ENCODE measurements at regions not wholly inside any gene's neighbourhood (a gene's known extent, or its start where the extent isn't known, plus 50 kb on each side); places are given as distances from the start of the nearest gene placed in this dataset.

DNA sequence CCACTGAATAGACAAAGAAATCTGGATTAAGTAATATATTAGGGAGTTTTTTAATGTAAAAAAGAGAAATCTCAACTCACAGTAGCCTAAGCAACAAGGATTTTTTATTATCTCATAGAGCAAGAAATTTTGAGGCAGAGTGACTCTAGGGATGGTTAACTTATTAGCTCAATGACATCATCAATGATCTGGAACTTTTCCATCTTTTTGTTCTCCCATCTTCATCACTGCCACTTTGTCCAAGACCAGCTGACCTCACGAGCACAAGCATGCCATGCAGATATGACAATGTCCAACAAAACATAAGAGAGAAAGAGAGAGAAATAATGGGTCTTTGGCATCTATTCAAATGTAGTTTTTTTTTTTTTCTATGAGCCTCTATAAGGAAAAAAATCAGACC is 211.8 kb upstream of the RND3 start:
- Histone ChIP-seq H3K9ac (no peak overlapping the region), H2AFZ (no peak overlapping the region), H3K9me3 (ENCODE audit: low read depth) (no peaks in the 10 kb centered on the region), H3K79me2 (ENCODE audit: insufficient read depth) (no peaks in the 10 kb centered on the region), H3K4me1 (ENCODE audit: insufficient read depth) (peaks cover 21% of the 10 kb centered on the region), H4K20me1 (ENCODE audit: insufficient read depth) (no peaks in the 10 kb centered on the region), H3K27ac (no peak overlapping the region), H3K27me3 (replicated peaks; ENCODE audit: insufficient read depth) (no peaks in the 10 kb centered on the region), H3F3A (ENCODE audit: insufficient read depth) (0 out of 2 replicates have a peak, but pooled peaks cover 11% of the 10 kb centered on the region), H3K4me3 (no peak overlapping the region), H3K9me2 (ENCODE audit: insufficient read depth) (no peaks in the 10 kb centered on the region), H3K36me3 (ENCODE audit: low read depth) (no peaks in the 10 kb centered on the region), H3K4me2 (ENCODE audit: unreplicated experiment) (no peak overlapping the region)
- in situ Hi-C loops (cut with MboI) = no loop called here
- DNase-seq = no peak
- WGBS, 2 experiments (ENCODE audit: low coverage in 1 of 2, low lambda C conversion rate in 2 of 2, missing lambda C conversion rate in 2 of 2) = 54 to 57% methylated on average over 1 of the region's 1 CpG
- TF ChIP-seq EZH2 (IDR thresholded peaks at IDR 0.05; ENCODE audit: insufficient read depth, poor library complexity, severe bottlenecking) = no peak
- no peak for TF ChIP-seq EZH2phosphoT487 (IDR thresholded peaks at IDR 0.05; ENCODE audit: insufficient read depth, low read depth)

DNA sequence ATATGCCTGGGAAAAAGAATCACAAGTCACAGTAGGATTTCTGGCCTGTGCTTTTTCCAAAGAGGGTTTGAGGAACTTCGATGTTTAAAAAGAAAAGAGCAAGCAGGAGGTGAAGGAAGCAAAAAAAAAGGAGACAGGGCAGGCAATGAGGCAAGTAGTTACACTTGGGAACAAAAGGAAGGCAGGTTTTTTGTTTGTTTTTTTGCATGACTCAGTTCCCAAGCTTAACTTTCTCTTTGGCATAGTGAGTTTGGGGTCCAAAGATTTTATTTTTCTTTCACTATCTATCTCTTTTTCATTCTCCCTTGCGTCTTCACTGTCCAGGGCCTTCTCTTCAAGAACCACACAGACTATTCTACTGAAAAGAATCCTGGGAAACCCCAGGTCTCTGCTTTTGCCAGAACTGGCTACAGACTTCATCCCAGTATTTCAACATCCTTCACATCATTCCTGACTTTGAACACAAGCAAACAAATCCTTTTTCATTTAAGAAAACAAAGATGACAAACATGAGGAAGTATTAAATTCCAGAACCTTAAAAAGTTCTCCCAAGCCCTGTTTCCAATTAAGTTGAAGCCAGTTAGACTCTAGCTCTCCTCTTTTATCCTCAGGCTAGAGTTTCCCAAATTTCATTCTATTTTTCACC is 210.7 kb upstream of the RND3 start:
- 26 to 42% methylated on average over 2 of the region's 2 CpGs for WGBS, 2 experiments (ENCODE audit: low coverage in 1 of 2, low lambda C conversion rate in 2 of 2, missing lambda C conversion rate in 2 of 2)
- Histone ChIP-seq H3K36me3 (ENCODE audit: low read depth) (no peaks in the 10 kb centered on the region), H3K4me3 (no peak overlapping the region), H3K27me3 (replicated peaks; ENCODE audit: insufficient read depth) (no peaks in the 10 kb centered on the region), H3F3A (ENCODE audit: insufficient read depth) (0 out of 2 replicates have a peak, but pooled peaks cover 11% of the 10 kb centered on the region), H3K4me2 (ENCODE audit: unreplicated experiment) (peak overlapping the region; percentile 39), H3K4me1 (ENCODE audit: insufficient read depth) (peaks cover 21% of the 10 kb centered on the region), H3K9me2 (ENCODE audit: insufficient read depth) (no peaks in the 10 kb centered on the region), H4K20me1 (ENCODE audit: insufficient read depth) (no peaks in the 10 kb centered on the region), H3K79me2 (ENCODE audit: insufficient read depth) (no peaks in the 10 kb centered on the region), H2AFZ (peak overlapping the region; percentile 48), H3K9ac (peak overlapping the region; percentile 9; the same call in 1 of the 2 replicates), H3K9me3 (ENCODE audit: low read depth) (no peaks in the 10 kb centered on the region), H3K27ac (peak overlapping the region; percentile 44)
- peak; percentile 46 for DNase-seq
- TF ChIP-seq EZH2 (IDR thresholded peaks at IDR 0.05; ENCODE audit: insufficient read depth, poor library complexity, severe bottlenecking) (no peak), EZH2phosphoT487 (IDR thresholded peaks at IDR 0.05; ENCODE audit: insufficient read depth, low read depth) (no peak)
- in situ Hi-C loops (cut with MboI) = no loop called here

DNA sequence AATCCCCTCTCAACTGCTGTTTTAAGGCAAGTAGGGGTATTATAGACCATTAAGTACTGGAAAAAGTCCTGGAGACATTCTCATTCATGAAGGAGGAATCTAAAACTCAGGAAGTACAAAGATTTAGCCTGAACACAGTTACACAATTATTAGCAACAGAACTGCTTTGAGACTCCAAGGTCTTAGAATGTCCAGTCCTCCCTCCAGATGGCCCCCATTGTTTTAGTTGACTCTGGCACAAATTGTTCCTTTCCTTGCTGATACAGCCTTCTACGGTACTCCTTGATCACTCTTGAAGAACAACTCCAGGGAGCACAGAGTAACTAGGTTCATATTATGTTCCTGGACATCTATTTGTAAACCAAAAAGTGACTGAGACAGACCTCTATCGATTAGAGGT is 210.1 kb upstream of the RND3 start:
- H3K27me3 ChIP-seq (replicated peaks; ENCODE audit: insufficient read depth) = no peaks in the 10 kb centered on the region
- H2AFZ ChIP-seq = peak overlapping the region; percentile 48
- peak overlapping the region; percentile 9; the same call in 1 of the 2 replicates for H3K9ac ChIP-seq
- DNase-seq = peak; percentile 13
- no peaks in the 10 kb centered on the region for H3K9me3 ChIP-seq (ENCODE audit: low read depth)
- H3K9me2 ChIP-seq (ENCODE audit: insufficient read depth) = no peaks in the 10 kb centered on the region
- H3K4me3 ChIP-seq = no peak overlapping the region
- no peaks in the 10 kb centered on the region for H3K36me3 ChIP-seq (ENCODE audit: low read depth)
- WGBS, 2 experiments (ENCODE audit: low coverage in 1 of 2, low lambda C conversion rate in 2 of 2, missing lambda C conversion rate in 2 of 2) = 11 to 20% methylated on average over 2 of the region's 2 CpGs
- in situ Hi-C loops (cut with MboI) = no loop called here
- no peaks in the 10 kb centered on the region for H3K79me2 ChIP-seq (ENCODE audit: insufficient read depth)
- H3K4me1 ChIP-seq (ENCODE audit: insufficient read depth) = peaks cover 21% of the 10 kb centered on the region
- H3K4me2 ChIP-seq (ENCODE audit: unreplicated experiment) = peak overlapping the region; percentile 39
- TF ChIP-seq EZH2phosphoT487 (IDR thresholded peaks at IDR 0.05; ENCODE audit: insufficient read depth, low read depth) = no peak
- TF ChIP-seq EZH2 (IDR thresholded peaks at IDR 0.05; ENCODE audit: insufficient read depth, poor library complexity, severe bottlenecking) = no peak
- peak overlapping the region; percentile 44 for H3K27ac ChIP-seq
- H3F3A ChIP-seq (ENCODE audit: insufficient read depth) = 0 out of 2 replicates have a peak, but pooled peaks cover 11% of the 10 kb centered on the region
- H4K20me1 ChIP-seq (ENCODE audit: insufficient read depth) = no peaks in the 10 kb centered on the region

DNA sequence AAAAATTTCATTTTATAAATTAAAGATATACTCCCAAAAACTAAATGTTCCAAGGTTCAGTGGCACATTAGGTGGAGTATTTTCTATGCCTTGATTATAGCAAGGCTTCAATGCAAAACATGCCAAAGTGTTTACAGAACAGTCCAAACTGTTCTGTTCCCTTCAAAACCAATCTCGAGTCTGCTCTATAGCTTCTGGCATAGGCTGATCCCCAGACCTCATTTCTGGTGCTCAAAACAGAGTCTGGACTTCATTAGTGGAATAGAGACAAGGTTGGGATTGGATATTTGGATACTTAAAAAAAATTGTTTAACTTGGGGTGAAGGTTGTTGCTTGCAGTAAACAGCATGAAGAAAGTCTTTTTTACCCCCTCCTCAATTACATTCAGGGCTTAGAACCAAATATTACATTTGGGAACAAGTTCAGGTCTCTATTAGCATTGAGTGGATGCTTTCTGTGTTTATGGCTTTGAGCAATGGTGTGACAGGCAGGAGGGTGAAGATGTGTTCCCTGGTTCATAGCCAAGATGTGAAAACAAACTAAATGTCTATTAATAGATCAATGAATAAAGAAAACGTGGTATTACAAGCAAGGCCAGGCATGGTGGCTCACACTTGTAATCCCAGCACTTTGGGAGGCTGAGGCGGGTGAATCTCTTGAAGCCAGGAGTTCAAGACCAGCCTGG is 208.1 kb upstream of the RND3 start:
- 45 to 46% methylated on average over 3 of the region's 3 CpGs for WGBS, 2 experiments (ENCODE audit: low coverage in 1 of 2, low lambda C conversion rate in 2 of 2, missing lambda C conversion rate in 2 of 2)
- no peaks in the 10 kb centered on the region for H3K36me3 ChIP-seq (ENCODE audit: low read depth)
- H3K27me3 ChIP-seq (replicated peaks; ENCODE audit: insufficient read depth) = no peaks in the 10 kb centered on the region
- H3K4me3 ChIP-seq = no peak overlapping the region
- peaks cover 21% of the 10 kb centered on the region for H3K4me1 ChIP-seq (ENCODE audit: insufficient read depth)
- H3K79me2 ChIP-seq (ENCODE audit: insufficient read depth) = no peaks in the 10 kb centered on the region
- no peaks in the 10 kb centered on the region for H4K20me1 ChIP-seq (ENCODE audit: insufficient read depth)
- no peaks in the 10 kb centered on the region for H3K9me2 ChIP-seq (ENCODE audit: insufficient read depth)
- H3K9me3 ChIP-seq (ENCODE audit: low read depth) = no peaks in the 10 kb centered on the region
- no peak overlapping the region for H3K4me2 ChIP-seq (ENCODE audit: unreplicated experiment)
- no peak for DNase-seq
- no peak overlapping the region for H3K27ac ChIP-seq
- H3F3A ChIP-seq (ENCODE audit: insufficient read depth) = 0 out of 2 replicates have a peak, but pooled peaks cover 11% of the 10 kb centered on the region
- TF ChIP-seq EZH2phosphoT487 (IDR thresholded peaks at IDR 0.05; ENCODE audit: insufficient read depth, low read depth) (no peak), EZH2 (IDR thresholded peaks at IDR 0.05; ENCODE audit: insufficient read depth, poor library complexity, severe bottlenecking) (no peak)
- no peak overlapping the region for H3K9ac ChIP-seq
- no peak overlapping the region for H2AFZ ChIP-seq
- in situ Hi-C loops (cut with MboI) = no loop called here
